Calu3 (cell line): ENCODE measurements at regions not wholly inside any gene's neighbourhood (a gene's known extent, or its start where the extent isn't known, plus 50 kb on each side); places are given as distances from the start of the nearest gene placed in this dataset.

Source experiments
- BruUV-seq: library from RNA; stranded (reverse); fragments of 400-500 nt; replicated peaks from 2 replicates; lab custom pipeline; 2021; lab: Mats Ljungman, UMichigan
- CTCF ChIA-PET: fragments of 300-600 bp; sonication (Branson Sonifier 250); formaldehyde crosslinking; loops from one replicate; lab custom pipeline; 2022; ENCODE audit warnings: antibody characterized with exemption; lab: Charles Lee
- DNase-seq: peaks from one replicate; pipeline ENCODE4 v3.0.0; 2022
- H3K27ac Mint-ChIP-seq: one replicate; pipeline ENCODE4 v1.8.0; 2022; ENCODE audit warnings: mixed read lengths; ENCODE audit not compliant: unreplicated experiment
- H3K27me3 Mint-ChIP-seq: one replicate; pipeline ENCODE4 v1.8.0; 2022; ENCODE audit warnings: mixed read lengths; ENCODE audit not compliant: unreplicated experiment
- H3K36me3 Mint-ChIP-seq: one replicate; pipeline ENCODE4 v1.8.0; 2022; ENCODE audit warnings: mild to moderate bottlenecking, moderate library complexity, mixed read lengths; ENCODE audit not compliant: insufficient read depth, unreplicated experiment
- H3K4me1 Mint-ChIP-seq: one replicate; pipeline ENCODE4 v1.8.0; 2022; ENCODE audit warnings: mild to moderate bottlenecking, low read depth, mixed read lengths; ENCODE audit not compliant: unreplicated experiment
- H3K4me3 Mint-ChIP-seq: one replicate; pipeline ENCODE4 v1.8.0; 2022; ENCODE audit warnings: mild to moderate bottlenecking, low read depth, moderate library complexity, mixed read lengths; ENCODE audit not compliant: unreplicated experiment
- H3K9me3 Mint-ChIP-seq: one replicate; pipeline ENCODE4 v1.8.0; 2022; ENCODE audit warnings: low read depth, mixed read lengths; ENCODE audit not compliant: unreplicated experiment
- intact Hi-C: fragments of 100-400 bp; cut with micrococcal nuclease; formaldehyde crosslinking; loops from one replicate; pipeline ENCODE4 v1.10.0; 2022; ENCODE audit not compliant: unreplicated experiment
- TF ChIP-seq, protein P1 (sequence below): fragments of 200-600 bp; IDR thresholded peaks from one replicate; pipeline ENCODE4 v1.8.0; 2022; ENCODE audit warnings: antibody characterized with exemption; ENCODE audit not compliant: unreplicated experiment

DNA sequence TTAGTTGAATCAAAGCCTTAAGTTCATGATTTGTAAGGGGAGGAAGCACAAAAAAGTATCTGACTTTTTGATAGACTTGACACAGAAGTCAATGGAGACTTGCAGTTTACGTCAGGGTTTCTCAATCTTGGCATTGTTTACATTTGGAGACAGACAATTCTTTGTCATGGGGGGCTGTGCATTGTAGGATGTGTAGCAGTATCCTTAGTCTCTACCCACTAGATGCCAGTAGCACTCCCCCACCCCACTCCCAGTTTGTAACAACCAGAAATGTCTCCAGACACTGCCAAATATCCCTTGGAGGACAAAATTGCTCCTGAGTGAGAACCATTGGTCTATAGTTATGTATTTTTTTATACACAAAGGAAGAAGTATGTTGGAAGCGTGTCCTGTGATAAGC is 434.1 kb downstream of the RFPL4B start:
- CTCF ChIA-PET: no interaction called here
- intact Hi-C loops: loop anchor here (2.0 to 10.0 kb wide), 3 partner anchors 344 to 631 kb away; no protein-coding TSS in a partner anchor
- DNase-seq: no peak
- TF ChIP-seq, protein P1, sequence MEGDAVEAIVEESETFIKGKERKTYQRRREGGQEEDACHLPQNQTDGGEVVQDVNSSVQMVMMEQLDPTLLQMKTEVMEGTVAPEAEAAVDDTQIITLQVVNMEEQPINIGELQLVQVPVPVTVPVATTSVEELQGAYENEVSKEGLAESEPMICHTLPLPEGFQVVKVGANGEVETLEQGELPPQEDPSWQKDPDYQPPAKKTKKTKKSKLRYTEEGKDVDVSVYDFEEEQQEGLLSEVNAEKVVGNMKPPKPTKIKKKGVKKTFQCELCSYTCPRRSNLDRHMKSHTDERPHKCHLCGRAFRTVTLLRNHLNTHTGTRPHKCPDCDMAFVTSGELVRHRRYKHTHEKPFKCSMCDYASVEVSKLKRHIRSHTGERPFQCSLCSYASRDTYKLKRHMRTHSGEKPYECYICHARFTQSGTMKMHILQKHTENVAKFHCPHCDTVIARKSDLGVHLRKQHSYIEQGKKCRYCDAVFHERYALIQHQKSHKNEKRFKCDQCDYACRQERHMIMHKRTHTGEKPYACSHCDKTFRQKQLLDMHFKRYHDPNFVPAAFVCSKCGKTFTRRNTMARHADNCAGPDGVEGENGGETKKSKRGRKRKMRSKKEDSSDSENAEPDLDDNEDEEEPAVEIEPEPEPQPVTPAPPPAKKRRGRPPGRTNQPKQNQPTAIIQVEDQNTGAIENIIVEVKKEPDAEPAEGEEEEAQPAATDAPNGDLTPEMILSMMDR: no peak
- Mint-ChIP-seq H3K4me3 (no peak overlapping the region), H3K27me3 (no peaks in the 10 kb centered on the region), H3K36me3 (no peaks in the 10 kb centered on the region), H3K27ac (no peak overlapping the region), H3K4me1 (no peaks in the 10 kb centered on the region), H3K9me3 (no peaks in the 10 kb centered on the region)
- no TSS peak for BruUV-seq

DNA sequence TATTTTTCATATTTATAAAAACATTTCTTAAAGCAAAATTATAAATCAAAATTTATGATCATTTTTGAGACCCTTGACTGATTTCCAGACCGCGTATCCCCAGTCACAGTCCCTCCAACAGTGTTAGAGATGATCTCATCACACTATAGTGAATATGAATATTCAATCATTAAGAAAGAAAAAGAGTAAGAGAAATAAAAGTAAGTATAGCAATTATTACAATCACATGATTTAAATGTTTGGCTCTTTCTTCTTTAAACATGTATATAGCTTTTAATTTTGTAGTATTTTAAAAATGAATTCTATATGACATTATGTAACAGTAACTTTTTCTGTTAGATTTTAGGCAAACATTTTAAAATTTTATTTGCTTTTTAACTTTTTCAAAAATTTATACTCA is 438.3 kb downstream of the RFPL4B start:
- H3K4me1 Mint-ChIP-seq: no peaks in the 10 kb centered on the region
- BruUV-seq: no TSS peak
- no peaks in the 10 kb centered on the region for H3K9me3 Mint-ChIP-seq
- H3K27me3 Mint-ChIP-seq: no peaks in the 10 kb centered on the region
- TF ChIP-seq, protein P1: no peak
- no peak for DNase-seq
- intact Hi-C loops: loop anchor here (10.0 kb wide), 1 partner anchor 339 kb away; no protein-coding TSS in a partner anchor
- H3K36me3 Mint-ChIP-seq: no peaks in the 10 kb centered on the region
- H3K27ac Mint-ChIP-seq: no peak overlapping the region
- no peak overlapping the region for H3K4me3 Mint-ChIP-seq
- CTCF ChIA-PET: no interaction called here

DNA sequence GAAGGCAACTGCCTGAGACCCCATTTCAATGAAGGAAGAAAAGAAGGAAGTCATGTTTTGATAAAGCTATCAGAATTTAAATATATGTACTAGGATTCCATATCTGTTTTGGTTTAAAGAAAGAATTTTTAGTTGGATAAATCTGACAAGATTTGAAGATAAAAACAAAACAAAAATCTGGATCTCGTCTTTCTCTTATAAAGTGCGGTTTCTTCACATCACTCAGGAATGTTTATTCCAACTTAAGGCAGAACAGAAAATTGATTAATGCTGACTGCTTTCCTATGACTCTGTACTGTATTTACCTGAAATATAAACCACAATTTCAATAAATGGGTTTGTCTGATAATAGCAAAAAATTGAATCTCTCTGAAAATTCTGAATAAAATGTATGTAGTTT is 439.7 kb downstream of the RFPL4B start:
- Mint-ChIP-seq H3K27me3 (no peaks in the 10 kb centered on the region), H3K9me3 (no peaks in the 10 kb centered on the region), H3K27ac (no peak overlapping the region), H3K36me3 (no peaks in the 10 kb centered on the region), H3K4me3 (no peak overlapping the region), H3K4me1 (no peaks in the 10 kb centered on the region)
- DNase-seq: no peak
- intact Hi-C loops: loop anchor here (10.0 kb wide), 1 partner anchor 338 kb away; no protein-coding TSS in a partner anchor
- TF ChIP-seq, protein P1: no peak
- no TSS peak for BruUV-seq
- CTCF ChIA-PET: no interaction called here

DNA sequence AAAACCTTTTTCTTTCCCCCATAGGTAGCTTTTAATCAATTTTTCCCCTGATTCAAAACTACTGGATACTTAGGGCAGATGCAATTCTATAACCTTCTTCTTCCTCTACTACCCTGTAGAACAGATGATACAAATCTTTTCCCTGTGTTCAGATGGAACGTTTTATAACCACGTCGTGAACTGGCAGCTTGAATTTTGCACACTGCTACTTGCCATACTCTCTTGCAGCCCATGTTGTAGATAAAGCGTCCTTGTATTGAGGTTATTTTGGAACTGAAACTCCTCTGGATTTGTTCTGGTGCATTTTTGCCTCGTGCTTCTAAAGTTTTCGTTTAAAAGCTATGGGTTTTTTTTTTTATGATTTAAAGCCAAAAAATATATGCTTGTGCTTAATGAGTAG is 440.2 kb downstream of the RFPL4B start:
- H3K27me3 Mint-ChIP-seq: no peaks in the 10 kb centered on the region
- CTCF ChIA-PET: no interaction called here
- no peaks in the 10 kb centered on the region for H3K36me3 Mint-ChIP-seq
- H3K9me3 Mint-ChIP-seq: no peaks in the 10 kb centered on the region
- TF ChIP-seq, protein P1: no peak
- H3K4me1 Mint-ChIP-seq: no peaks in the 10 kb centered on the region
- BruUV-seq: no TSS peak
- no peak overlapping the region for H3K27ac Mint-ChIP-seq
- intact Hi-C loops: loop anchor here (10.0 kb wide), 1 partner anchor 337 kb away; no protein-coding TSS in a partner anchor
- DNase-seq: no peak
- no peak overlapping the region for H3K4me3 Mint-ChIP-seq
